ENCODE measurements at regions not wholly inside any gene's neighbourhood (a gene's known extent, or its start where the extent isn't known, plus 50 kb on each side); places are given as distances from the start of the nearest gene placed in this dataset.

DNA sequence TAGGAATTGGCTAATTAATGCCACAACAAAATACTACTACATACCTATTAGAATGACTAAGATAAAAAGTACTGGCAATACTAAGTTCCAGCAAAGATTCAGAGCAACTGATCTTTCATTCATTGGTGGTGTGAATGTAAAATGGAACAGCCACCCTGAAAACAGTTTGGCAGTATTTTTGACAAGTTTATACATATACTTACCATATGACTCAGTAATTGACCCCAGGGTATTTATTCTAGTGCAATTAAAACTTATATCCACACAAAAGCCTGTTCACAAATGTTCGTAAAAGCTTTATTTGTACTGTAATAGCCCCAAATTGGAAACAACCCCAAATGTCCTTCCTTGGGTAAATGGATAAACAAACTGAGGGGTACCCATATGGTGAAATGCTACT is 270.8 kb upstream of the ACTBL2 start:
- TF ChIP-seq POLR2A (IDR thresholded peaks at IDR 0.05) (no peak), POLR2AphosphoS5 (IDR thresholded peaks at IDR 0.05) (no peak)
- TF ChIP-seq, protein P1, sequence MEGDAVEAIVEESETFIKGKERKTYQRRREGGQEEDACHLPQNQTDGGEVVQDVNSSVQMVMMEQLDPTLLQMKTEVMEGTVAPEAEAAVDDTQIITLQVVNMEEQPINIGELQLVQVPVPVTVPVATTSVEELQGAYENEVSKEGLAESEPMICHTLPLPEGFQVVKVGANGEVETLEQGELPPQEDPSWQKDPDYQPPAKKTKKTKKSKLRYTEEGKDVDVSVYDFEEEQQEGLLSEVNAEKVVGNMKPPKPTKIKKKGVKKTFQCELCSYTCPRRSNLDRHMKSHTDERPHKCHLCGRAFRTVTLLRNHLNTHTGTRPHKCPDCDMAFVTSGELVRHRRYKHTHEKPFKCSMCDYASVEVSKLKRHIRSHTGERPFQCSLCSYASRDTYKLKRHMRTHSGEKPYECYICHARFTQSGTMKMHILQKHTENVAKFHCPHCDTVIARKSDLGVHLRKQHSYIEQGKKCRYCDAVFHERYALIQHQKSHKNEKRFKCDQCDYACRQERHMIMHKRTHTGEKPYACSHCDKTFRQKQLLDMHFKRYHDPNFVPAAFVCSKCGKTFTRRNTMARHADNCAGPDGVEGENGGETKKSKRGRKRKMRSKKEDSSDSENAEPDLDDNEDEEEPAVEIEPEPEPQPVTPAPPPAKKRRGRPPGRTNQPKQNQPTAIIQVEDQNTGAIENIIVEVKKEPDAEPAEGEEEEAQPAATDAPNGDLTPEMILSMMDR (IDR thresholded peaks at IDR 0.05 in 8 of 11, conservative IDR thresholded peaks at IDR 0.05 in 3 of 11): no peak

Measured in spleen (tissue), 7 donors.